ENCODE measurements at regions not wholly inside any gene's neighbourhood (a gene's known extent, or its start where the extent isn't known, plus 50 kb on each side); places are given as distances from the start of the nearest gene placed in this dataset.

GRCh38 chr6:47938405-47938804, 156.6 kb downstream of the OPN5 start:
- TF ChIP-seq CTCF (IDR thresholded peaks at IDR 0.05; ENCODE audit: low read depth, low read length) (no peak), EZH2phosphoT487 (IDR thresholded peaks at IDR 0.05; ENCODE audit: low read depth) (no peak)

Measured in OCI-LY3 (cell line).